Endothelial cell (in vitro differentiated cells): ENCODE measurements at regions not wholly inside any gene's neighbourhood (a gene's known extent, or its start where the extent isn't known, plus 50 kb on each side); places are given as distances from the start of the nearest gene placed in this dataset.

Experiments used
- DNase-seq: peaks from one replicate; pipeline ENCODE4 v3.0.0; 2021; ENCODE audit warnings: low spot score
- H3K27ac Mint-ChIP-seq: one replicate; pipeline ENCODE4 v1.8.0; 2021; ENCODE audit warnings: mixed read lengths, inconsistent platforms; ENCODE audit not compliant: unreplicated experiment
- H3K27me3 Mint-ChIP-seq: one replicate; pipeline ENCODE4 v1.8.0; 2021; ENCODE audit warnings: mild to moderate bottlenecking, moderate library complexity, mixed read lengths, inconsistent platforms; ENCODE audit not compliant: unreplicated experiment
- H3K36me3 Mint-ChIP-seq: one replicate; pipeline ENCODE4 v1.8.0; 2021; ENCODE audit warnings: mild to moderate bottlenecking, low read depth, mixed read lengths, inconsistent platforms; ENCODE audit not compliant: unreplicated experiment
- H3K4me1 Mint-ChIP-seq: one replicate; pipeline ENCODE4 v1.8.0; 2021; ENCODE audit warnings: mild to moderate bottlenecking, mixed read lengths, inconsistent platforms; ENCODE audit not compliant: unreplicated experiment
- H3K4me3 Mint-ChIP-seq: one replicate; pipeline ENCODE4 v1.8.0; 2021; ENCODE audit warnings: mild to moderate bottlenecking, mixed read lengths, inconsistent platforms; ENCODE audit not compliant: unreplicated experiment
- H3K9me3 Mint-ChIP-seq: one replicate; pipeline ENCODE4 v1.8.0; 2021; ENCODE audit warnings: mixed read lengths, inconsistent platforms; ENCODE audit not compliant: unreplicated experiment
- CTCF ChIP-seq: fragments of 200-600 bp; sonication (generic); IDR thresholded peaks from one replicate; pipeline ENCODE4 v1.5.0; 2021; ENCODE audit warnings: antibody characterized with exemption; ENCODE audit not compliant: unreplicated experiment

- H3K27ac Mint-ChIP-seq: no peak overlapping the region
- peaks cover 3% of the 10 kb centered on the region for H3K36me3 Mint-ChIP-seq
- no peak for DNase-seq
- no peaks in the 10 kb centered on the region for H3K4me1 Mint-ChIP-seq
- H3K9me3 Mint-ChIP-seq: no peaks in the 10 kb centered on the region
- TF ChIP-seq CTCF: no peak
- H3K4me3 Mint-ChIP-seq: no peak overlapping the region
- no peaks in the 10 kb centered on the region for H3K27me3 Mint-ChIP-seq
These were observed 54.7 kb upstream of the CALN1 start for GRCh38 chr7:72466797-72467196.

GRCh38 chr7:72465521-72465920 lies 53.4 kb upstream of the CALN1 start:
- no peak overlapping the region for H3K4me3 Mint-ChIP-seq
- H3K9me3 Mint-ChIP-seq: no peaks in the 10 kb centered on the region
- H3K4me1 Mint-ChIP-seq: no peaks in the 10 kb centered on the region

DNA sequence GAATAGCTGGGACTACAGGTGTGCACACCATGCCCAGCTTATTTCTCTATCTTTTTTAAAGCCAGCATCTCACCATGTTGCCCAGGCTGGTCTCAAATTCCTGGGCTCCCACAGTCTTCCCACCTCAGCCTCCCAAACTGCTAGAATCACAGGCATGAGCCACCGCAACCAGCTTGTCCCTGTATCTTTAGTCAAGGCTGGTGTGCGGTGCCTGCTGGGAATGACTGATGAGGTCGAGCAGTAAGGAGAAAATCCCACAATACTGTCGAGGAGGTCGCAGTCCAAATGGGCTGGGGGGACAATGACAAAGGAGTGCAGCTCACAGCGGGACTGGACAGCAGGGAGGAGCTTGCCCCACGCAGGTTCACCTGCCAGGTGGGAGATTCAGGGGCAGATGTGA lies 50.2 kb upstream of the CALN1 start:
- Mint-ChIP-seq H3K4me3 (no peak overlapping the region), H3K4me1 (no peaks in the 10 kb centered on the region), H3K27ac (no peak overlapping the region), H3K27me3 (no peaks in the 10 kb centered on the region), H3K9me3 (no peaks in the 10 kb centered on the region), H3K36me3 (no peaks in the 10 kb centered on the region)
- TF ChIP-seq CTCF: no peak
- no peak for DNase-seq

More at GRCh38 chr7:72465521-72465920, 53.4 kb upstream of the CALN1 start:
- H3K36me3 Mint-ChIP-seq: peaks cover 3% of the 10 kb centered on the region
- no peak overlapping the region for H3K27ac Mint-ChIP-seq
- no peak for DNase-seq
- no peaks in the 10 kb centered on the region for H3K27me3 Mint-ChIP-seq
- no peak for TF ChIP-seq CTCF
